Progenitor cell of endocrine pancreas (in vitro differentiated cells): ENCODE measurements at regions not wholly inside any gene's neighbourhood (a gene's known extent, or its start where the extent isn't known, plus 50 kb on each side); places are given as distances from the start of the nearest gene placed in this dataset.

Source experiments
- DNase-seq: peaks from one replicate; pipeline ENCODE4 v3.0.0; 2021; ENCODE audit warnings: low spot score; ENCODE audit not compliant: unreplicated experiment
- H3K27ac Mint-ChIP-seq: 2 replicates; pipeline ENCODE4 v1.8.0; 2021; ENCODE audit warnings: mild to moderate bottlenecking, moderate library complexity, mixed read lengths
- H3K27me3 Mint-ChIP-seq: 2 replicates; pipeline ENCODE4 v1.8.0; 2021; ENCODE audit warnings: mixed read lengths
- H3K36me3 Mint-ChIP-seq: 2 replicates; pipeline ENCODE4 v1.8.0; 2022; ENCODE audit warnings: mixed read lengths; ENCODE audit not compliant: insufficient read depth
- H3K4me1 Mint-ChIP-seq: 2 replicates; pipeline ENCODE4 v1.8.0; 2021; ENCODE audit warnings: low read depth, mixed read lengths
- H3K4me3 Mint-ChIP-seq: 2 replicates; pipeline ENCODE4 v1.8.0; 2021; ENCODE audit warnings: low read depth, mild to moderate bottlenecking, moderate library complexity, mixed read lengths
- H3K9me3 Mint-ChIP-seq: 2 replicates; pipeline ENCODE4 v1.8.0; 2021; ENCODE audit warnings: low read depth, mixed read lengths
- CTCF ChIP-seq: fragments of 200-600 bp; sonication (generic); IDR thresholded peaks from one replicate; pipeline ENCODE4 v1.5.0; 2021; ENCODE audit warnings: antibody characterized with exemption, mild to moderate bottlenecking; ENCODE audit not compliant: unreplicated experiment

- Mint-ChIP-seq H3K27me3 (no peaks in the 10 kb centered on the region), H3K4me1 (no peaks in the 10 kb centered on the region), H3K9me3 (peaks cover 32% of the 10 kb centered on the region), H3K36me3 (no peaks in the 10 kb centered on the region), H3K4me3 (no peak overlapping the region), H3K27ac (no peak overlapping the region)
- DNase-seq: no peak
- TF ChIP-seq CTCF: no peak
Observed at GRCh38 chr22:47345025-47345424, 582.6 kb downstream of the TBC1D22A start.

GRCh38 chr22:47344414-47344813 is 582.0 kb downstream of the TBC1D22A start:
- peaks cover 32% of the 10 kb centered on the region for H3K9me3 Mint-ChIP-seq
- H3K27ac Mint-ChIP-seq: no peak overlapping the region

GRCh38 chr22:47343611-47344010 is 581.2 kb downstream of the TBC1D22A start:
- Mint-ChIP-seq H3K27ac (no peak overlapping the region), H3K4me1 (no peaks in the 10 kb centered on the region), H3K9me3 (peaks cover 32% of the 10 kb centered on the region), H3K27me3 (no peaks in the 10 kb centered on the region), H3K36me3 (peaks cover 2% of the 10 kb centered on the region), H3K4me3 (no peak overlapping the region)
- no peak for TF ChIP-seq CTCF
- DNase-seq: no peak

More at GRCh38 chr22:47344414-47344813, 582.0 kb downstream of the TBC1D22A start:
- no peak for TF ChIP-seq CTCF
- Mint-ChIP-seq H3K4me3 (no peak overlapping the region), H3K36me3 (no peaks in the 10 kb centered on the region), H3K4me1 (no peaks in the 10 kb centered on the region), H3K27me3 (no peaks in the 10 kb centered on the region)
- no peak for DNase-seq

- no peaks in the 10 kb centered on the region for H3K27me3 Mint-ChIP-seq
- no peak overlapping the region for H3K4me3 Mint-ChIP-seq
- TF ChIP-seq CTCF: no peak
- H3K4me1 Mint-ChIP-seq: no peaks in the 10 kb centered on the region
- peaks cover 35% of the 10 kb centered on the region for H3K9me3 Mint-ChIP-seq
- no peak for DNase-seq
- no peak overlapping the region for H3K27ac Mint-ChIP-seq
- peaks cover 2% of the 10 kb centered on the region for H3K36me3 Mint-ChIP-seq
Observed at GRCh38 chr22:47342446-47342845, 580.0 kb downstream of the TBC1D22A start.

- H3K4me1 Mint-ChIP-seq: no peaks in the 10 kb centered on the region
- no peak overlapping the region for H3K27ac Mint-ChIP-seq
- no peak overlapping the region for H3K4me3 Mint-ChIP-seq
- TF ChIP-seq CTCF: no peak
- no peaks in the 10 kb centered on the region for H3K27me3 Mint-ChIP-seq
- no peak for DNase-seq
- peaks cover 2% of the 10 kb centered on the region for H3K36me3 Mint-ChIP-seq
- H3K9me3 Mint-ChIP-seq: peaks cover 43% of the 10 kb centered on the region
Observed at GRCh38 chr22:47341464-47341863, 579.0 kb downstream of the TBC1D22A start.
